ENCODE measurements at regions not wholly inside any gene's neighbourhood (a gene's known extent, or its start where the extent isn't known, plus 50 kb on each side); places are given as distances from the start of the nearest gene placed in this dataset.
"Not testable (repeated sequence)": the region's sequence is repeated elsewhere in the genome, so short reads cannot be mapped to it uniquely, and the experiment has no call there.

DNA sequence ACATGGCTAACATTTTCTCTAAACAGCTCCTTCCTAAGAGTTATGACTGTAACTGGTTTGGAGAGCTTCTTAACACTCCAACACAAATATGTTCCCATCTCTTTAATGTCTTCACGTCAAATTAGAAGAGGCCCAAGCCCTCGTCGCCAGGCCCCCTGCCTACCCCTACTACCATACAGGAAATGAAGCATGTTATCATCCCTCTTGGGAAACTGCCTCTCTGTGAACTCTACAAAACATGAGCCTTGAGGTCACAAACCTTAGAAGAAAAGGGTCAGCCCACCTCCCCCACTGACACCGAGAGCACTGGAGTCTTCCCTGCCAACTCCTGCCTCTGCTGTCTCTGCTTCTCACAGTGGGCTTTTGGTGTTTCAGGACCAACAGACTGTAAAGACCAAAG lies 243.1 kb upstream of the STT3B start:
- DNase-seq (ENCODE audit: low read depth) = no peak

DNA sequence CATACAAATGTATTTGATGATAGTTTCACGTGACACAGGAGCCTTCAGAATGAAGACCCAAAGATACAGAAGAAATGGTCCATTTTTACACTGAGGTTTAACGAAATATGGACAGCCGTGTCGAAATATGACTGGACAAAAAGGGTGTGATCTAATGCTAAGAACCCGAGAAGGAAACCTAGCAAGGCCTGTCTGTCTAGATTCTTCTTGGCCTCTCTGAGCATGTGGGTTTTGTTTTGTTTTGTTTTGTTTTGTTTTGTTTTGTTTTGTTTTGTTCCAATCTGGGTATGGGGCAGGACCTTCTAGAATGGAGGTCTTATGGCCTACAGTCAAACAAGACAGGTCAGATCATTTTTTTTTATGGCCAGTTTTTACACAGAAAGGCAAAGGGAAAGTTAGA lies 242.7 kb upstream of the STT3B start:
- DNase-seq (ENCODE audit: low read depth) = no peak

DNA sequence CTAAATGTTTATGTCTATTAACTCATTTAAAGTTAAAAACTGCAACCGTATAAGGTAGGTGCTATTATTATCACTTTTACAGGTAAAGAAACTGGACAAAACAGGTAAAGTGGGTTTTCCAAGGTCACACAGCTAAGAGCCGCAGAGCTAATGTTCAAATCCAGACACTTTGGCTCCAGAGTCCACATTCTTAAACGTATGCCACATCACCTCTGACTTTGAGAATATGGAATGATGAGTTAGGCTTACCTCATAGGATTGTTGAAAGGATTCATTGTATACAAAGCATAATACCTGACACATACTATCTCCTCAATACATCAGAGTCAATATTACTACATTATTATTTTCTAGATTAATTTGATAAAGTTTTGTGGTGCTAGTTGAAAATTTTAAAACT lies 240.9 kb upstream of the STT3B start:
- DNase-seq (ENCODE audit: low read depth) = no peak

DNA sequence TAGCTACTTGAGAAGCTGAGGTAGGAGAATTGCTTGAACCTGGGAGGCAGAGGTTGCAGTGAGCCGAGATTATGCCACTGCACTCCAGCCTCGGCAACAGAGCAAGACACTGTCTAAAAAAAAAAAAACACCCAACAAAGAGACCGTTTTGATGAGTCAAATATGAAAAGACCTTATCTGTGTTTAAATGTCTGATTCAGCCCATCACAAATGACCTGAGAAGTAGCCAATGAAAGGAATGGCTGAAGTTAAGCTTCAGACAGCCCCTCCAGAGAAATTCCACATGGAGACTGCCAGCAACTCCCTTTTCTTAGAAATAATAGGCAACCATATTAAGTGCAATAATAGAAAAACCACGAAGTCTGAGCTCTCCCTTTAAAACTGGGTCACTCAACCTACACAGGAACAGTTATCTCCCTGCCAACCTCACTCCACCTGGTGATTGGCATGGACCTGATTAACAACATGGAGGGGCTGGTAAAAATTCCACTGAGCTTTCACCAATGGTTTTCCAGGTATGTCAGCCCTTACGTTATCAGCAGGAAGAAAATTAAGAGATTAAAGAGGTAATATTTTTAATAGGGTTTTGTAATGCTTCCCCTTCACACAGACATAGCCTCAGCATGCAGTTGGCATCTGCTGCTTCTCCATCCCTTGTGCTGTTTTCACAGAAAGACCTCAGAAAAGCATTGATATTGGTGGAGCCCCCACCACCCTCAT lies 238.1 kb upstream of the STT3B start:
- no peak for DNase-seq (ENCODE audit: low read depth)

DNA sequence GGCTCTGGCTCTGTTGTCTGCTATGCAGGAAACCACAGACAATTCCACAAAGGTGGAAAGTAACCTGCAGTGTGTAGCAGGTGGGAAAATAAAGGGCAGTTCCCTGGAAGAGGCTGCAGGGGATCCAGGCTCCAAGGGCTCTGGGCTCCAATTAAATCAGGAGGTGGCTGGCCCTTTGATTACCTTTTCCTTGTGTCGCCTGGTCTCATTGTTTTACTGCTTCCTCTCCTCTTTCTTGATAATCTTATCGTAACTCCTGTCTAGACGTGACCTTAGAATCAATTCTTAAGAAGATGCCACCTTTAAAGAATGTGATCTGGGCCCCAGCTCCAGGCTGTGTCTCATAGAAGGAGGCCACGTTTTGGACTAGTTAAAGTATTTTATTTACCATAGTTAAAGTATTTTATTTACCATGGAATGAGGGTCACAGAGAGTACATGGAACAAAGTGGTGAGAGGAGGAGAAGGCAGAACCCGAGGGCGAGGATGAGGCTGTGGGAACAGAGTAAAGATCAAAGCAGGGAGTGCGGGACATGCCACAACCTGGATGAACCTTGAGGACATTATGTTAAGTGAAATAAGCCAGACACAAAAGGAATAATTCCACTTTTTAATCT lies 237.5 kb upstream of the STT3B start:
- DNase-seq (ENCODE audit: low read depth) = no peak

DNA sequence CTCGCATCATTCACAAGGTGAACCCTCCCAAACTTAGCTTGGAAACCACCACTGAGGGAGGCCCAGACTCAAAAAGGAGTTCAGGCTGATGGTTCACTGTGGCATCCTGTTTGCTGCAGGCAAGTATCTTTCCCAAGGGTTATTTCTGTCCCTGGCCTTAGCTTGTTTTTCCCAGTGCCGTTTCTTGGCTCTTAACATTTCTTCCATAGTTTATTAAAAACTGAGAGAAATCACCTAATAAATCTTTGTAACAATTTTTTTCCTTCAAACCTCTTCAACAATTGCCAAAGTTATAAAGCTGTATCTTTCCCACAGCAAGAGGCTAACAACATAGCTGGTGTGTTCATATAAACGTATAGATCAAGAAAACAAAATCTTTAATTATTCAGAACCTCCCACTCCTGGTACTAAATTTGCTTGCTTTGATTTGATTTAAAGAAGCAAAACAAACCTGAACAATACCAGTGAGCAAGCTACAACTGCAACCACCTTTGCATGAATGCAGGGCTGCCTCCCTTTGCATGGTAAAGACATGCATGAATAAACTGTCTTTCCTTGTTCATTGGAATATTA lies 234.9 kb upstream of the STT3B start:
- DNase-seq (ENCODE audit: low read depth) = no peak

DNA sequence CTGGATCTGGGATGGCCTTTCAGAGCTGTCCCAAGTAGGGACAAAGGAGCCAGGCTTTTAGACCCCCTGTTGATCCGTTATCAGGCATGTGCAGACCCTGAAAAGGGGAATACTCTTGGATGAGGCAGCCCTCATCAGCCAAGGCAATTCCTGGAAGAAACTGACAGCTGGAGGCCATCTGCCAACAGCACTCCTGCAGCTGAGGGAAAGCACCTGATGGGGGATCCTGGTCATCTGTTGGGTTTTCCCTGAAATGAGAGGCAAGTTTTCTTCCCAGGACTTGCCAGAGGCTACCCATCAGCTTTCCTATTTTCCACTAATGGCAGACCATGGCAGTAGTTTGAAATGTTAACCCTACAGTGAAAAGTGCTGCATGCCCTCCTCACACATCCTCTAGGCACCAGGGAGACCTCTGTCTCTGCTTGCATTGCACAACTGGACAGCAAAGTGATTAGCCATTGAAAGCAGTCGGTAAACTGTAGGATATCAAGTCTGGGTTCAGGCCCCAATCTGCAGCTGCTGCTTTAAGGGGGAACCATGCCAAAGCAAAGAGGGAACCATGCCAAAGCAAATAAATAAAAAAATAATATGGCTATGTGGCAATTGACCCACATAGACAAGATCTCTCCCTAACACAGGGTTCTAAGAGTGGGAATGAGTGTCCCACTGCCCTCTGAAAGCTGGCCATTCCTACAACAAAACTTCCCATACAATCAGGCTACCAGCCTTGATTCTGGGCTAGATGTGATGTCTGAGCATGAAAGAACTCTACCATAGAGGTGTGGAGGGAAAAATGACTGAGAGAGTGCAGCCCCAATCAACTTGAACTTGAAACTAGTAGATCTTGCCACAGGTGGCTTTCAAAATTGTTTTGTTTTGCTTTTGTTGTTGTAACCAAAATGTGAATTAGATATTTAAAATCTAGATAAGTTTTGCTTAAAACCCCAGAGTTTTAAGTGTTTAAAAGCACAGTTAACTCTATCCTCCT lies 232.0 kb upstream of the STT3B start:
- no peak for DNase-seq (ENCODE audit: low read depth)

DNA sequence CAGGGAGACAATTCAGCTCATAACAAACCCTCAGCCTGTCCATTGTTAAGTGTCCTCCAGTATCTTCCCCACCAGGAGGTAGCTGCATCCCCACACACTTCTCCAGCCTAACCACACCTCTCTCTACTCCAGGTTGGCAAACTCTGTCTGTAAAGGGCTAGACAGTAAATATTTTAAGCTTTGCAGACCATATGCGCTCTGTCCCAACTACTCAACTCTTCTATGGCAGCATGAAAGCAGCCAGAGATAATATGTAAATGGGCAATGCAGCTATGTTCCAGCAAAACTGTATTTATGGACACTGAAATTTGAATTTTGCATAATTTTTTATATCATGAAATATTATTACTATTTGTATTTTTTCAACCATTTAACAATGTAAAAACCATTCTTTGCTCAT lies 230.4 kb upstream of the STT3B start:
- DNase-seq (ENCODE audit: low read depth) = no peak

DNA sequence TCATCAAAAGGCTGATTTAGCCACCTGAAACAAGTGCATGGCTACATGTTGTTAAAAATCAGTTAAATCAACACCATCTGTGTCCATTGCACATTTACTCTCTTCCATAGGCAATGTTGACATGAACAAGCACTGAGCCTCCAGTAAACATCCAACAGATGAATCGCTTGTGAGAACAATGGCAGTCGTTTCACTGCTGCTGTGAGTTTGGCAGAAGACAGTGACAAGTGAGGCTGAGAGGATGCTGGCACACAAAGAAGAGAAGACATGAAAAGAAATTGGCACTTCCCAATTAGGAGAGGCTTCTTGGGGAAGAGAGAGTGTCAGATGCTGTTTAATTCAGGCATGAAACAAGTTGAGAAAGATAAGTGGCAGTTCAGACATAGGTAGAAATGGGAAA lies 227.4 kb upstream of the STT3B start:
- no peak for DNase-seq (ENCODE audit: low read depth)

DNA sequence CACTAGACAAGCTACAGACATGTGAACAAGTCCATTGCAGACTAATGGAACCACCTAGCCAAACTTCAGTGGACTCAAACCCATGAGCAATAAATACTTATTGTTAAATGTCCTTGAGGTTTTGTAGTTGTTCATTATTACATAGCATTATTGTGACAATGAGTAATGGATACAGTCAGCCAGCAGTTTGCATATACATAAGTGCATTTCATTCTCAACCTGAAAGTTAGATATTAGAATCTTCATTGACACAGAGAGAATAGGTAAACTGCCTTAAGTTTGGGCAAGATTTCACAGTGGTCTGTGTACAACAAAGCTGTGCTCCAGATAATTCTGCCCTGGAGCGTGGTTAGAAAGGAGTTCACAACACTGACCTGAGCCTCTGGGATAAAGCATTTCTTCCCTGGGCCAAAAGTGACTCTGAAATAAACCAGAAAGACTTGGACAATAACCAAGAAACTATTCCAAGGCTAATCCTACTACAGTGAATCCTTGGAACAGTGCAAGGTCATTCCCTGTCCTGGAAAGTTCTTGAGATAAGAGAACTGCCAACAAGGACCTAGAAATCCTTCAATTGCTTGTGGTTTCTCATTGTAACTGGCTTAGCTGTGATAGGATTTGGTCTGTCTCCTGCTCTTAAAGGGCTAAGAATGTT lies 225.5 kb upstream of the STT3B start:
- no peak for DNase-seq (ENCODE audit: low read depth)

DNA sequence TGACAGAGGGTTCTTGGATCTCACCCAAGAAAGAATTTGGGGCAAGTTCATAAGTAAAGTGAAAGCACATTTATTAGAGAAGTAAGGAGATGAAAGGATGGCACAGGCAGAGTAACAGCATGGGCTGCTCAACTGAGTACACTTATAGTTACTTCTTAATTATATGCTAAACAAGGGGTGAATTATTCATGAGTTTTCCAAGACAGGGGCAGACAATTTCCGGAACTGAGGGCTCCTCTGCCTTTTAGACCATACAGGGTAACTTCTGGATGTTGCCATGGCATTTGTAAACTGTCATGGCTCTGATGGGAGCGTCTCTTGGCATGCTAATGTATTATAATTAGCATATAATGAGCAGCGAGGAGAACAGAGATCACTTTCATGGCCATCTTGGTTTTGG lies 221.2 kb upstream of the STT3B start:
- DNase-seq (ENCODE audit: low read depth) = no peak

DNA sequence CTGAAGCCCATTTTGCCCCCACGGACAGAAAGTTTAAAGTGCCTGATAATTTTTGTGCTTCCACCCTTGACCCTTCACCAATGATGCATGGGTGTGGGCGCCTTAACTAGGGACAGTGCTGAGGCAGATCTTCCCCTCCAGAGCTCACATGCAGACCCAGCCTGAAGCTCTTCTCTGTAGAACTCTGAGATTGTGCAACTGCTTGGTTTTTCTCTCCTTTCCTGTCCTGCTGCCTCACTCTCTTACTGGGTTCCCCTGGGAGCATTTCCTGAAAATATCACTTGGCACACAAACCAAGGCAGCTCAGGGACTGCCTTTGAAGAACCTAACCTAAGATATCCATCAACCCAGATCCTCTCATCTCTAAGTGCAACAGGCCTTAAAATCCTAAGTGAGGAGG lies 220.3 kb upstream of the STT3B start:
- DNase-seq (ENCODE audit: low read depth) = no peak

DNA sequence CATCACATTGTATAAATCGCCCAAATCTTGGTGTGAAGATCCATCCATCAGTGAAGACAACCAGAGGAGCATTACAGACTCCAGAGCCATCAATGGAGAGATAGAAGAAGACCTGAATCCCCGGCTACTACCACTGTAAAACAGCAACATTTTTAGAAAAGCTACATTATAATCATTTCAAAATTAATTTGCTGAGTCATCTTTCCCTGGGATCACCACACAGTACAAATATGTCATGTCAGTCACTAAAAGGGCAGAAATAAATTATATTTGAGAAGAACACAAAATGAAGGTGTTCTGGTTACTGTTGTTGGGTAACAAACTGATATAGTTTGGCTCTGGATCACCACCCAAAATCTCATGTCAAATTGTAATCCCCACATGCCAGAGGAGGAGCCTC lies 218.5 kb upstream of the STT3B start:
- no peak for DNase-seq (ENCODE audit: low read depth)

DNA sequence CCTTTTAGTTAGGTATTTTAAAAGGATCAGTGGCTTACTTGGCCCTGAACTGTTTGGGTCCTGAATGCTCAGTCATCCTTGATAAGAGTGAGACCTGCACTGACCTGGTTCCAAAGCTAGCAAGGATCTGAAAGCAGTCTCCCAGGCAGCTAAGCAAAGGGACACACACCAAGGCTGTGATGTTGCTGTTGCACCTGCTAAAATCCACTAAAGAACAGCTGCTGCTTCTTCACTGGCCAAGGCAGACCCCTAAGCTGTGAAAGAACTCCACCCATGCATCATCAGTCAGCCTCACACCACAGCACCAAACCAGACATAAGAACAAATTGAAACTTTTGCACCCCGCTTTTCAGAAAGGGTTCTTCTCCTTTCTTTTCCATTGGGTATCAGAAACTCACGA lies 213.4 kb upstream of the STT3B start:
- DNase-seq (ENCODE audit: low read depth) = no peak

DNA sequence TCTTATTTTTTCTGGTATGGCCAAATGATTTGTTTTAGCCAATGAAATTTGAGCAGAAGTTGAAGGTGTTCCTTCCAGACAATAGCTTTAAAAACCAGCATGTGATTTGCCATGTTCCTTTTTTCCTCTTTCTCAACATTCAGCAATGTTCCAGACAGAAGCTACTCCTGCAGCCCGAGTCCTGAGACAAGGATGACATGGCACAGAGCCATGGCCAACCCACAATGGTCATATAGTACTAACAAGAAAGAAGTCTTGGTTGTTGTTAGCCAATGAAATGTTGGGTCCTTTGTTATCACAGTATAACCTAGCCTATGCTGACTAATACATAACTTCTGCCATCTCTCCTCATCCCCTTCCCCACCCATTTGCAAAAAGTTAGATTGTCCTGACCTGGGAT lies 211.1 kb upstream of the STT3B start:
- no peak for DNase-seq (ENCODE audit: low read depth)

DNA sequence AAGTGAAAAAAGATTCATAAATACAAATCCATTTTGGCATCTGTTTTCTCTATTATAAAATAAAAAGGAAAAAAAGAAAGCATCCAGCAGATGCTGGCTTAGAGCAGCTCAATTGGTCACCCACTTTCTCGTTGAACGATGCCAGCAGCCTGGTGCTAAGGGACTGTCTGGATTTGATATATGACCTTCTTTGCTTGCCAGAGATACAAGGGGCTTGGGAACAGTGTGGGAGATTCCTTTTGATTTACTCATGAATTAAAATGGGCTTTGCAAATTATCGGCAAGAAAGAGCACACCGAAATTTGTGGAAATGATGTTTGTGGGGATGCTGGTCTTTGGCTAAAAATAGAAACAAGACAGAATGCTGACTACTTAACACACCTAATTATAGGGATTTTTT lies 210.3 kb upstream of the STT3B start:
- no peak for DNase-seq (ENCODE audit: low read depth)

DNA sequence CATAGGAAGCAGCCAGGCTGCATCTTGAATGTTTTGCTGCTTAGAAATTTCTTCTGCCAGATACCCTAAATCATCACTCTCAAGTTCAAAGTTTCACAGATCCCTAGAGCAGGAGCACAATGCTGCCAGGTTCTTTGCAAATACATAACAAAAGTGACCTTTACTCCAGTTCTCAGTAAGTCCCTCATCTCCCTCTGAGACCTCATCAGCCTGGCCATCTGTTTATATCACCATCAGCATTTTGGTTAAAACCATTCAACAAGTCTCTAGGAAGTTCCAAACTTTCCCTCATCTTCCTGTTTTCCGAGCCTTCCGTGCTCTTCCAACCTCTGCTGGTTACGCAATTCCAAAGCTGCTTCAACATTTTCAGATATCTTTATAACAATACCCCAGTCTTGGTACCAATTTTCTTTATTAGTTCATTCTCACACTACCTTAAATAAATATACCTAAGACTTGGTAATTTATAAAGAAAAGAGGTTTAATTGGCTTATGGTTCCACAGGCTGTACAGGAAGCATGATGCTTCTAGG lies 204.8 kb upstream of the STT3B start:
- not testable (repeated sequence) for DNase-seq (ENCODE audit: low read depth)

DNA sequence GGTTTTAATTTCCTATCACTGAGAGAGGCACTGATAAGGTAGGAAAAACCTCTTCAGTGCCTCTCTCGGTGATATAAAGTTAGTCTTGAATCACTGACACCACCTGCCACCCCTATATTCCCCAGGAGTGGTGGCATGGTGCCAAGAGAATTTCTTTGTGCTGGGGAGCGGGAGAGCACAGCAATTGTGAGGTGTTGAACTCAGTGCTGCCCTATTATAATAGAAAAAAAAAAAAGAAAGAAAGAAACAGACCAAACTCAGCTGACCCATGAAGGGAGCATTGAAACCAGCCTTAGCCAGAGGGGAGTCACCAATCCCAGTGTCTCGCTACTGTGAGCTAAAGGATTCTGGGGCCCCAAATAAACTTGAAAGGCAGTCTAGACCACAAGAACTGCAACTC lies 201.4 kb upstream of the STT3B start:
- DNase-seq (ENCODE audit: low read depth) = no peak

DNA sequence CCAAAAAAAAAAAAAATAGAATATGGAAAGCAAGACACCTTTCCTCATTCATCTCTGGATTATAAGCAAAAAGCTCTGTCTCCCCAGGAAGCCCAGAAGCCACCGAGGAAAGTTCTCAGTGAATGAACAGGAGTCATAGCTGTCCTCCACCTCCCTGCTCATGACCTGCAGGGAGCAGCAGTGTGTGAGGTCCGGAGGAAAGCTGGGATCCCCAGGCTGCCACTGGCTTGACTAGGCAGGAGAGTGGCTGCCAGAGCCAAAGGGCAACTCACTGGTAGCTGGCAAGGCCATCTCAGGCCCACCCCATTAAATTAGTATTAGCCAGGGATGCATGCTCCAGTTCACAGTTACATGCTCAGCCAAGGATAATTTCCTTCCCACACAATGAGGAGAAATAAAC lies 191.6 kb upstream of the STT3B start:
- no peak for DNase-seq (ENCODE audit: low read depth)

DNA sequence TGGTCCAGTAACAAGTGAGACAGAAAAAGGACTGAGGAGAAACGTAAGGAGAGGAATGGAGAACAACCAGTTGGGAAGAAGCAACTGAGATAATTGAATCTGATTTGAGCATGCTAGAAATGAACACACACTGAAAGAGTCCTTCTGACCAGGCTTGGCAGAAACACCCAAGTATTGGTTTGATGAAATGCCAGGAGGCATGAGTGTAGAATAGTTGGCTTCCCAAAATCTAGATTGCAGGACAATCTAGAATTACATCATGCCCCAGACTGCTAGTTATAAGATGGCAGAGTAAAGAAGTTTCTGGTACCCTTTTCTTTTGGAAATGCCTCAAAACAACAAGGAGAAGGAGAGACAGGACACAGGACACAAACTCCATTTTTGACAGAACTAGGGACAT lies 189.7 kb upstream of the STT3B start:
- DNase-seq (ENCODE audit: low read depth) = no peak

DNA sequence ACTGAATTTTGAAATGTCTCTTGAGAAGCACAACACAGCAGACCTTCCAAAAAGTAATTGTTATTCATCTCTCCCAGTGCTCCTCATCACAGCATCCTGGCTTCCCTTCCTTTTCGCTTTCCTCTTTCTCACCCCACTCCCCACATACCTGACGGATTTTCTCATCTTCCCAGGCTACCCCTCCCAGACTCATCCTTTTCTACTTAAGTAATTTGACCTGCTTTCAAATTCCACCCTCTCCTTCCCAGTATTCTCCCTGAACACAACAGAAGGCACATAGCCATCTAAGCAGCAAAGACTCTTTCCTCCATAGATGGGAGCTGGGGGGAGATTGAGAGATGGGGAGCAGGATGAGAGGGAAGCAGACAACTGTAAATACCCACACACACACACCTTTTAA lies 187.1 kb upstream of the STT3B start:
- no peak for DNase-seq (ENCODE audit: low read depth)

DNA sequence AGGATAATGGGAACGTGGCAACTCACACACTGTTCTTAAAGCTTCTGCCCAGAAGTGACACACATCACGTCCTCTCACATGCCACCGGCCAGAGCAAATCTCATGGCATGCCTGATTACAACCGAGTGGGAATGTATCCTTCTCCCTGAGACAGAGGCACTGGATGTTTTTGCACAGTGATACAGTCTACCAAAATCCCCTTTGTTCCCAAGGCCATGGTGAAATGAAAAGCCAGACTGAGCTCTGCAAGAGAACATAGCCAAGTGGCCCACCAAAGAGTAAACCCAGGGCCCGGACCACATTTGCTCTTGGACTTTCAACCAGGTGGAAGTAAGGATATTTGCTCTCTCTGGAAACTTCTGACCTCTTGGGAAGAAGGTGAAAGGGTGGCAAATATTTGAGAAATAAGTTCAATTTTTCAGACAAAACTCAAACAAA lies 186.2 kb upstream of the STT3B start:
- DNase-seq (ENCODE audit: low read depth) = no peak

Data from non-pigmented ciliary epithelial cell (primary cell).